ENCODE measurements at regions not wholly inside any gene's neighbourhood (a gene's known extent, or its start where the extent isn't known, plus 50 kb on each side); places are given as distances from the start of the nearest gene placed in this dataset.

DNA sequence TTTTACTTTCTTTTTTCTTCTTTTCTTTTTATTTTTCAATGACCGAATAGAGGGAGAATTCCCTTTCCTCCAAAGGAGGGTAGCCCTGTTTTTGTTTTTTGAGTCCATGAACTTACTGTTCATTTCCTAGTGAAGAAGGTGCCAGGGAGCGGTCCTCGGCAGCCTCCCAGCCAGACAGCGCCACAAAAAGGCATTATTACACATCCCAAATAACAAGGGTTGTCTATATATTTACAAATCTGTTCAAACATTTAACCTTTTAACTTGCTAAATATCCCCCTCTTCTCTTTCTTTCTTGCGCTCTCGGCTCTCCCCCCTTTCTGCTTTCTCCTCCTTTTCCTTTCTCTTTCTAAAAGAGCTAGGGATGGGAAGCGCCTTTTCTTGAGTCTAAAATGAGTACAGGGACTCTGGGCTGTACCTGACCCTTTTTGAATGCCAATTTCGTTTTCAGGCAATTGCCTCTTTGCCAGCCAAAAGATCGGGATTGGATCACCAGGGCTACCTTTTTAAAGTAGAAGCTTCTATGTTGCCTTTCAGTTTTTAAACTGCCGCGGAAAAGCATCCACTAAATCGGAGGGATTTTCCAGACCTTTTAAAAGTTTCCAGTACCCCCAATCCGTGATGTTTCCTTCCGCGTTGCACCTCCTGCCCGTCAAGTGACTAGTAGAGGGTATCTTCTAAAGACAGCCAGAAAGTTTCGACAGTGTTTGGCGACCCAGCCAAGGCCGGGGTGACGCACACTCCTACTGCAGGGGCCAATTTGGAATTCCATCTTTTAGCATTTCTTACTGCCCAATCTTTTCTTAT is 125.6 kb downstream of the TMEM161B start:
- H3K27ac ChIP-seq (ENCODE audit: low read depth, low read length, poor library complexity, severe bottlenecking) = no peak overlapping the region
- POLR2A ChIA-PET = no interaction called here
- peaks cover 5% of the 10 kb centered on the region for H3K4me1 ChIP-seq (ENCODE audit: insufficient read depth, low read length, poor library complexity, severe bottlenecking)
- 0 out of 2 replicates have a peak overlapping the region, but pooled peaks have one; percentile 65 for H3K4me2 ChIP-seq (ENCODE audit: low read length)
- H3K36me3 ChIP-seq (ENCODE audit: insufficient read depth, low read length) = no peaks in the 10 kb centered on the region
- intact Hi-C loops (cut with micrococcal nuclease; ENCODE audit: unreplicated experiment) = loop anchor here (10.0 kb wide), 2 partner anchors 358 to 452 kb away; no protein-coding TSS in a partner anchor
- H3K79me2 ChIP-seq (ENCODE audit: insufficient read depth, low read depth, low read length) = no peaks in the 10 kb centered on the region
- no peak overlapping the region for H2AFZ ChIP-seq (ENCODE audit: low read length)
- no peaks in the 10 kb centered on the region for H4K20me1 ChIP-seq (ENCODE audit: insufficient read depth, low read length)
- TF ChIP-seq, protein P1, sequence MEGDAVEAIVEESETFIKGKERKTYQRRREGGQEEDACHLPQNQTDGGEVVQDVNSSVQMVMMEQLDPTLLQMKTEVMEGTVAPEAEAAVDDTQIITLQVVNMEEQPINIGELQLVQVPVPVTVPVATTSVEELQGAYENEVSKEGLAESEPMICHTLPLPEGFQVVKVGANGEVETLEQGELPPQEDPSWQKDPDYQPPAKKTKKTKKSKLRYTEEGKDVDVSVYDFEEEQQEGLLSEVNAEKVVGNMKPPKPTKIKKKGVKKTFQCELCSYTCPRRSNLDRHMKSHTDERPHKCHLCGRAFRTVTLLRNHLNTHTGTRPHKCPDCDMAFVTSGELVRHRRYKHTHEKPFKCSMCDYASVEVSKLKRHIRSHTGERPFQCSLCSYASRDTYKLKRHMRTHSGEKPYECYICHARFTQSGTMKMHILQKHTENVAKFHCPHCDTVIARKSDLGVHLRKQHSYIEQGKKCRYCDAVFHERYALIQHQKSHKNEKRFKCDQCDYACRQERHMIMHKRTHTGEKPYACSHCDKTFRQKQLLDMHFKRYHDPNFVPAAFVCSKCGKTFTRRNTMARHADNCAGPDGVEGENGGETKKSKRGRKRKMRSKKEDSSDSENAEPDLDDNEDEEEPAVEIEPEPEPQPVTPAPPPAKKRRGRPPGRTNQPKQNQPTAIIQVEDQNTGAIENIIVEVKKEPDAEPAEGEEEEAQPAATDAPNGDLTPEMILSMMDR (conservative IDR thresholded peaks at IDR 0.05; ENCODE audit: low read length) = no peak
- no peak for TF ChIP-seq EZH2phosphoT487 (IDR thresholded peaks at IDR 0.05; ENCODE audit: borderline replicate concordance, low read depth, low read length)
- no peak for DNase-seq (ENCODE audit: low spot score)
- no TSS peak for BruUV-seq (replicated peaks)
- H3K9me2 ChIP-seq (ENCODE audit: insufficient read depth, low read length) = no peaks in the 10 kb centered on the region
- CTCF ChIA-PET (ENCODE audit: unreplicated experiment) = no interaction called here
- H3K4me3 ChIP-seq (ENCODE audit: low read depth, low read length, poor library complexity, severe bottlenecking) = no peak overlapping the region
- no peaks in the 10 kb centered on the region for H3K9me3 ChIP-seq (ENCODE audit: low read length)

DNA sequence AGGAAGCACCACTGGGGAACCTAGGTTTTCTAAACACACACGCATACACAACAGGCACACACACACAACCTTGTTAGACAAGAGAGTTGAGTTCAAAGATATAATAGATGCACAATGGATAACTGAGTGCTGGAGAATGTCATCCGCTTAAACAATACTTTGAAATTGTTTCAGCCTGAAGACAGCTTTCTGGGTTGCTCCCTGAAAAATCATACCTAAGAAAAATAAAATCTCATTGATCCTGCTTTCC is 126.1 kb downstream of the TMEM161B start:
- ChIA-PET CTCF (ENCODE audit: unreplicated experiment) (no interaction called here), POLR2A (no interaction called here)
- H3K79me2 ChIP-seq (ENCODE audit: insufficient read depth, low read depth, low read length) = no peaks in the 10 kb centered on the region
- H3K4me3 ChIP-seq (ENCODE audit: low read depth, low read length, poor library complexity, severe bottlenecking) = no peak overlapping the region
- H3K4me2 ChIP-seq (ENCODE audit: low read length) = peak overlapping the region; percentile 65
- H3K9me3 ChIP-seq (ENCODE audit: low read length) = no peaks in the 10 kb centered on the region
- H3K36me3 ChIP-seq (ENCODE audit: insufficient read depth, low read length) = no peaks in the 10 kb centered on the region
- no peak for TF ChIP-seq EZH2phosphoT487 (IDR thresholded peaks at IDR 0.05; ENCODE audit: borderline replicate concordance, low read depth, low read length)
- TF ChIP-seq, protein P1 (conservative IDR thresholded peaks at IDR 0.05; ENCODE audit: low read length) = no peak
- intact Hi-C loops (cut with micrococcal nuclease; ENCODE audit: unreplicated experiment) = loop anchor here (10.0 kb wide), 2 partner anchors 358 to 452 kb away; no protein-coding TSS in a partner anchor
- H3K27ac ChIP-seq (ENCODE audit: low read depth, low read length, poor library complexity, severe bottlenecking) = no peak overlapping the region
- no peaks in the 10 kb centered on the region for H4K20me1 ChIP-seq (ENCODE audit: insufficient read depth, low read length)
- peaks cover 5% of the 10 kb centered on the region for H3K4me1 ChIP-seq (ENCODE audit: insufficient read depth, low read length, poor library complexity, severe bottlenecking)
- no peak for DNase-seq (ENCODE audit: low spot score)
- no TSS peak for BruUV-seq (replicated peaks)
- H3K9me2 ChIP-seq (ENCODE audit: insufficient read depth, low read length) = no peaks in the 10 kb centered on the region
- H2AFZ ChIP-seq (ENCODE audit: low read length) = no peak overlapping the region

All from OCI-LY7 (cell line).